Ascending aorta (tissue), 2 donors: ENCODE measurements at regions not wholly inside any gene's neighbourhood (a gene's known extent, or its start where the extent isn't known, plus 50 kb on each side); places are given as distances from the start of the nearest gene placed in this dataset.

Experiments used
- DNase-seq, 2 donors: peaks; one replicate each; pipeline ENCODE4 v3.0.0-alpha.2; 2019; ENCODE audit warnings: low spot score in 2 of 2
- H3K27ac ChIP-seq, 2 donors: fragments of 200-600 bp; sonication (generic); one replicate each; pipeline ENCODE4 v1.5.1; 2016 to 2017; ENCODE audit warnings: mild to moderate bottlenecking in 1 of 2
- H3K27me3 ChIP-seq: fragments of 200-600 bp; sonication (generic); one replicate; pipeline ENCODE4 v1.5.1; 2017
- H3K36me3 ChIP-seq, 2 donors: fragments of 200-600 bp; sonication (generic); one replicate each; pipeline ENCODE4 v1.5.1; 2016
- H3K4me1 ChIP-seq, 2 donors: fragments of 200-600 bp; sonication (generic); one replicate each; pipeline ENCODE4 v1.5.1; 2016 to 2017; ENCODE audit warnings: mild to moderate bottlenecking in 1 of 2
- H3K4me3 ChIP-seq, 2 donors: fragments of 200-600 bp; sonication (generic); one replicate each; pipeline ENCODE4 v1.5.1; 2016 to 2017; ENCODE audit warnings: mild to moderate bottlenecking in 1 of 2
- H3K9me3 ChIP-seq, 2 donors: fragments of 200-600 bp; sonication (generic); one replicate each; pipeline ENCODE4 v1.5.1; 2016
- CTCF ChIP-seq, 3 experiments: fragments of 200-600 bp in 2 of 3; fragments of 450-650 bp in 1 of 3; sonication (generic) in 2 of 3; IDR thresholded peaks; one replicate each; pipeline ENCODE4 v1.5.1; 2016 to 2019; ENCODE audit warnings: antibody characterized with exemption in 3 of 3, mild to moderate bottlenecking in 1 of 3, moderate library complexity in 1 of 3
- intact Hi-C: fragments of 100-400 bp; cut with DNase I; formaldehyde crosslinking; loops from one replicate; pipeline ENCODE4 v1.15.1; 2023

GRCh38 chr6:130520221-130520620 is 154.4 kb downstream of the TMEM200A start:
- intact Hi-C loops, result no loop called here
- H3K27ac ChIP-seq, result no peak overlapping the region
- H3K36me3 ChIP-seq, result no peaks in the 10 kb centered on the region
- no peaks in the 10 kb centered on the region for H3K9me3 ChIP-seq
- no peak for DNase-seq
- no peak overlapping the region for H3K4me3 ChIP-seq
- H3K27me3 ChIP-seq, result no peaks in the 10 kb centered on the region
- no peaks in the 10 kb centered on the region for H3K4me1 ChIP-seq
- no peak for TF ChIP-seq CTCF (IDR thresholded peaks at IDR 0.05)

- no peak for TF ChIP-seq CTCF (IDR thresholded peaks at IDR 0.05)
Measured at GRCh38 chr6:130520801-130521200, 155.0 kb downstream of the TMEM200A start.

GRCh38 chr6:130524552-130524951 is 158.7 kb downstream of the TMEM200A start:
- Histone ChIP-seq H3K36me3 (no peaks in the 10 kb centered on the region), H3K4me3 (no peak overlapping the region), H3K9me3 (no peaks in the 10 kb centered on the region), H3K27me3 (no peaks in the 10 kb centered on the region), H3K4me1 (no peaks in the 10 kb centered on the region), H3K27ac (no peak overlapping the region)
- no peak for DNase-seq
- no peak for TF ChIP-seq CTCF (IDR thresholded peaks at IDR 0.05)
- intact Hi-C loops, result no loop called here

More at GRCh38 chr6:130520801-130521200, 155.0 kb downstream of the TMEM200A start:
- no peaks in the 10 kb centered on the region for H3K4me1 ChIP-seq
- no peak overlapping the region for H3K27ac ChIP-seq
- H3K27me3 ChIP-seq, result no peaks in the 10 kb centered on the region
- no peak for DNase-seq
- no peaks in the 10 kb centered on the region for H3K36me3 ChIP-seq
- intact Hi-C loops, result no loop called here
- H3K9me3 ChIP-seq, result no peaks in the 10 kb centered on the region
- no peak overlapping the region for H3K4me3 ChIP-seq

GRCh38 chr6:130525408-130525807 is 159.6 kb downstream of the TMEM200A start:
- no peaks in the 10 kb centered on the region for H3K9me3 ChIP-seq
- intact Hi-C loops, result no loop called here
- no peaks in the 10 kb centered on the region for H3K36me3 ChIP-seq
- no peak overlapping the region for H3K27ac ChIP-seq
- no peak for TF ChIP-seq CTCF (IDR thresholded peaks at IDR 0.05)
- no peaks in the 10 kb centered on the region for H3K4me1 ChIP-seq
- DNase-seq, result no peak
- H3K4me3 ChIP-seq, result no peak overlapping the region
- no peaks in the 10 kb centered on the region for H3K27me3 ChIP-seq

GRCh38 chr6:130526466-130526865 is 160.6 kb downstream of the TMEM200A start:
- Histone ChIP-seq H3K27me3 (no peaks in the 10 kb centered on the region), H3K27ac (no peak overlapping the region), H3K4me1 (no peaks in the 10 kb centered on the region), H3K9me3 (no peaks in the 10 kb centered on the region), H3K4me3 (no peak overlapping the region), H3K36me3 (no peaks in the 10 kb centered on the region)
- DNase-seq, result no peak
- no peak for TF ChIP-seq CTCF (IDR thresholded peaks at IDR 0.05)
- intact Hi-C loops, result no loop called here

- TF ChIP-seq CTCF (IDR thresholded peaks at IDR 0.05), result no peak
- no peaks in the 10 kb centered on the region for H3K4me1 ChIP-seq
- H3K36me3 ChIP-seq, result no peaks in the 10 kb centered on the region
- DNase-seq, result no peak
- H3K27me3 ChIP-seq, result no peaks in the 10 kb centered on the region
- H3K9me3 ChIP-seq, result no peaks in the 10 kb centered on the region
- no peak overlapping the region for H3K27ac ChIP-seq
- intact Hi-C loops, result no loop called here
- H3K4me3 ChIP-seq, result no peak overlapping the region
Measured at GRCh38 chr6:130527173-130527572, 161.4 kb downstream of the TMEM200A start.
